OCI-LY1 (cell line): ENCODE measurements at regions not wholly inside any gene's neighbourhood (a gene's known extent, or its start where the extent isn't known, plus 50 kb on each side); places are given as distances from the start of the nearest gene placed in this dataset.

Source experiments
- H2AFZ ChIP-seq: fragments of 200-600 bp; sonication (generic), shearing (Covaris generic); 2 replicates; pipeline ENCODE4 v1.6.0; 2014; ENCODE audit warnings: antibody characterized with exemption, mild to moderate bottlenecking, low read length
- H3F3A ChIP-seq: fragments of 200-600 bp; sonication (generic), shearing (Covaris generic); 2 replicates; pipeline ENCODE4 v1.6.0; 2014; ENCODE audit warnings: mild to moderate bottlenecking, antibody characterized with exemption, low read length, moderate library complexity; ENCODE audit not compliant: insufficient read depth
- H3K27ac ChIP-seq: fragments of 200-600 bp; sonication (generic); 2 replicates; pipeline ENCODE4 v1.5.1; 2014; ENCODE audit warnings: low read length, mixed run types, mild to moderate bottlenecking, low read depth; ENCODE audit not compliant: poor library complexity, severe bottlenecking
- H3K27me3 ChIP-seq: fragments of 200-600 bp; sonication (generic); 2 replicates; pipeline ENCODE4 v1.6.0; 2014; ENCODE audit warnings: antibody characterized with exemption, mild to moderate bottlenecking, low read length, moderate library complexity; ENCODE audit not compliant: insufficient read depth
- H3K36me3 ChIP-seq: fragments of 200-600 bp; sonication (generic); 2 replicates; pipeline ENCODE4 v1.6.1; 2014; ENCODE audit warnings: mild to moderate bottlenecking, antibody characterized with exemption, low read length, moderate library complexity, mixed read lengths; ENCODE audit not compliant: insufficient read depth
- H3K4me1 ChIP-seq: fragments of 200-600 bp; sonication (generic); 2 replicates; pipeline ENCODE4 v1.5.1; 2014; ENCODE audit warnings: mild to moderate bottlenecking, low read length, moderate library complexity; ENCODE audit not compliant: insufficient read depth, severe bottlenecking
- H3K4me2 ChIP-seq: fragments of 200-600 bp; sonication (generic), shearing (Covaris generic); 2 replicates; pipeline ENCODE4 v1.6.1; 2014; ENCODE audit warnings: low read length
- H3K4me3 ChIP-seq: fragments of 200-600 bp; sonication (generic); 2 replicates; pipeline ENCODE4 v1.5.1; 2014; ENCODE audit warnings: low read length, low read depth, mild to moderate bottlenecking, mixed read lengths; ENCODE audit not compliant: poor library complexity, severe bottlenecking
- H3K79me2 ChIP-seq: fragments of 200-600 bp; shearing (Covaris generic); 2 replicates; pipeline ENCODE4 v1.6.1; 2016; ENCODE audit warnings: mixed run types, low read length, mixed read lengths; ENCODE audit not compliant: insufficient read depth
- H3K9ac ChIP-seq: fragments of 200-600 bp; sonication (generic), shearing (Covaris generic); 2 replicates; pipeline ENCODE4 v1.6.1; 2014; ENCODE audit warnings: mild to moderate bottlenecking, low read length, mixed read lengths
- H3K9me2 ChIP-seq: fragments of 200-600 bp; sonication (generic), shearing (Covaris generic); 2 replicates; pipeline ENCODE4 v1.6.1; 2014; ENCODE audit warnings: low read depth, mild to moderate bottlenecking, low read length, mixed read lengths
- H3K9me3 ChIP-seq: fragments of 200-600 bp; shearing (Covaris generic); 2 replicates; pipeline ENCODE4 v1.6.1; 2014; ENCODE audit warnings: low read length, mixed read lengths
- H4K20me1 ChIP-seq: fragments of 200-600 bp; sonication (generic), shearing (Covaris generic); 2 replicates; pipeline ENCODE4 v1.6.0; 2016; ENCODE audit warnings: mild to moderate bottlenecking, low read length; ENCODE audit not compliant: insufficient read depth
- EZH2 ChIP-seq: fragments of 200-600 bp; sonication (generic), shearing (Covaris generic); IDR thresholded peaks from 2 replicates; pipeline ENCODE4 v1.8.0; 2017; ENCODE audit warnings: borderline replicate concordance, mixed run types, mild to moderate bottlenecking, antibody characterized with exemption, low read length, moderate library complexity, mixed read lengths
- TF ChIP-seq, protein P1 (sequence below): fragments of 200-600 bp; sonication (generic), shearing (Covaris generic); IDR thresholded peaks from 2 replicates; pipeline ENCODE4 v1.5.1; 2017; ENCODE audit warnings: mild to moderate bottlenecking, antibody characterized with exemption, low read length, moderate library complexity, mixed read lengths

DNA sequence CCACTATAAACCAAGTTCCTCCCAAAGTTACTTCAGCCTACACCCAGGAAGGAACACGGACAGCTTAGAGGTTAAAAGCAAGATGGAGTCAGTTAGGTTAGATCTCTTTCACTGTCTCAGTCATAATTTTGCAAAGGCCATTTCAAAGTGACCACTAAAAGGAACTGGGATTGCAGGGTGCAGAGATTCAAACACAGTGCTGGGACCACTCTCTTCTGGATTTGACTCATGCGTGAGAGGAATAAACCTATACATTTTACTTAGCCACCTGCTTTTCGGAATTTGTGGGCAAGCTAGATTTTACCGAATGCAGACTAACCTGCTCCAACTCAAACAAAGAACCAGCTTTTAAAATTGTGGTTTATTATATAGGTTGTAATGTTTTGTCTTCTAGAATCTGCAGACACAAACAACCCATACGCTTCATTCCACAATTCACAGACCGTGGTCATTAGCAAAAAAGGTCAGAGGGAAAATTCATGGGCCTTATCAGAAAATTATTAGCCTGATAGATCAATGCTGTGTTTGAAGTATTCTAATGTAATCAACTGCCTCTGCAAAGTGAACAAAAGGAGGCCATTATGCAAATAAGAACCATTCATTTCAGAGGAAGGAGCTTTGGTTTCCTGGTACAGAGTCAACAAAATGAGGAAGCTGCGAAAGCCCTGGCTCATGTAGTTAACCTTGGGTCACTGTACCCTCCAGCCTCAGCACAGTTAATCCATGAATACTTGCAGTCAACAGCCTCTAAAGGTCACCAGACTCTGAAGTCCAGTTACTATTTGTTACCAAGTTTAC lies 342.7 kb upstream of the KLF6 start:
- H4K20me1 ChIP-seq: no peaks in the 10 kb centered on the region
- TF ChIP-seq, protein P1, sequence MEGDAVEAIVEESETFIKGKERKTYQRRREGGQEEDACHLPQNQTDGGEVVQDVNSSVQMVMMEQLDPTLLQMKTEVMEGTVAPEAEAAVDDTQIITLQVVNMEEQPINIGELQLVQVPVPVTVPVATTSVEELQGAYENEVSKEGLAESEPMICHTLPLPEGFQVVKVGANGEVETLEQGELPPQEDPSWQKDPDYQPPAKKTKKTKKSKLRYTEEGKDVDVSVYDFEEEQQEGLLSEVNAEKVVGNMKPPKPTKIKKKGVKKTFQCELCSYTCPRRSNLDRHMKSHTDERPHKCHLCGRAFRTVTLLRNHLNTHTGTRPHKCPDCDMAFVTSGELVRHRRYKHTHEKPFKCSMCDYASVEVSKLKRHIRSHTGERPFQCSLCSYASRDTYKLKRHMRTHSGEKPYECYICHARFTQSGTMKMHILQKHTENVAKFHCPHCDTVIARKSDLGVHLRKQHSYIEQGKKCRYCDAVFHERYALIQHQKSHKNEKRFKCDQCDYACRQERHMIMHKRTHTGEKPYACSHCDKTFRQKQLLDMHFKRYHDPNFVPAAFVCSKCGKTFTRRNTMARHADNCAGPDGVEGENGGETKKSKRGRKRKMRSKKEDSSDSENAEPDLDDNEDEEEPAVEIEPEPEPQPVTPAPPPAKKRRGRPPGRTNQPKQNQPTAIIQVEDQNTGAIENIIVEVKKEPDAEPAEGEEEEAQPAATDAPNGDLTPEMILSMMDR: no peak
- no peak overlapping the region for H3K9ac ChIP-seq
- no peaks in the 10 kb centered on the region for H3K9me2 ChIP-seq
- H2AFZ ChIP-seq: no peak overlapping the region
- no peaks in the 10 kb centered on the region for H3K9me3 ChIP-seq
- no peaks in the 10 kb centered on the region for H3K27me3 ChIP-seq
- H3K36me3 ChIP-seq: no peaks in the 10 kb centered on the region
- no peaks in the 10 kb centered on the region for H3K79me2 ChIP-seq
- H3K4me2 ChIP-seq: no peak overlapping the region
- no peak overlapping the region for H3K4me3 ChIP-seq
- no peak overlapping the region for H3K27ac ChIP-seq
- no peaks in the 10 kb centered on the region for H3K4me1 ChIP-seq
- no peaks in the 10 kb centered on the region for H3F3A ChIP-seq

GRCh38 chr10:4125776-4126175 lies 340.8 kb upstream of the KLF6 start:
- no peak overlapping the region for H3K4me3 ChIP-seq
- H3K4me2 ChIP-seq: no peak overlapping the region
- H4K20me1 ChIP-seq: no peaks in the 10 kb centered on the region
- H3K9me2 ChIP-seq: no peaks in the 10 kb centered on the region
- H3K27ac ChIP-seq: no peak overlapping the region
- H3K9me3 ChIP-seq: no peaks in the 10 kb centered on the region
- TF ChIP-seq EZH2: no peak
- TF ChIP-seq, protein P1: no peak
- no peaks in the 10 kb centered on the region for H3K79me2 ChIP-seq
- no peaks in the 10 kb centered on the region for H3K4me1 ChIP-seq
- no peaks in the 10 kb centered on the region for H3K36me3 ChIP-seq
- H2AFZ ChIP-seq: no peak overlapping the region
- no peaks in the 10 kb centered on the region for H3K27me3 ChIP-seq
- H3F3A ChIP-seq: no peaks in the 10 kb centered on the region
- H3K9ac ChIP-seq: no peak overlapping the region

DNA sequence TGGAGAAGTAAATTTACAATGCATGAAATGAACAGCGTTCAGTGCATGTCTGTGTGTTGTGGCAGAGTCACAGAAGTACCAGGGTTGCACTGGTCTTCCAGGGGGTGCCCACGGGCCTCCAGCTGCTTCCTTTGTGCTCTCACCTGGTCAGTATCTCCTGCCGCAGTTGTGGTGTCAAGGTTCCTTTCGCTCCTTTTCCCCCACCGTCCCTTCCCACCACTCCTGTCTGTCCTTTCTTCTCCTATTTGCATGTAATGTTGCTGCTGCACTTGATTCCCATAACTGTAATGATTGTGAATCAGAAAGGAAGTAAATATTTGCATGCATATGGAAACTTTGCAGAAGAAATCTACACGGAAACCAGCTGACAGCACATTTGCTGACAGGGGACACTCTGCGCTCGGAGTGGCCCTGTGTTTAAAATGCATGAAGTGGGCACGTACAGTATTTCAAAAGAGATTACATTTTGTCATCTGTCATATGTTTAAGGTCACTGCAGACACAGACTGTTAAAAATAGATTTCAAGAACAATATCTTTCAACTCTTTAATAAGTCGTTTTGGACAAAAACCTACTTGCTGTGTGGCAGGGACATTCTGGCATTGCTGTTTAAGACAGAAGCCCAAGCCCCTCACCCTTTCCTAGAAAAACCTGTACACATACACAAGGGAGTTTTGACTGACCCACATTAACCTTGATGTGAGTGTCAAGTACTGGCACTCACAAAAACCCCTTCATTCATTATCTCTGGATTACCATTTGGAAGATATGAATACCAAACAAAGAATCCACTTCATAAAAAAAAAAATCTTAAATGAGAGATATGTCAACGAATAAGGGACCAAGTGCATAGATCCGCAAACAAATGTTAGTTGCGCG lies 336.7 kb upstream of the KLF6 start:
- Histone ChIP-seq H3K79me2 (no peaks in the 10 kb centered on the region), H2AFZ (no peak overlapping the region), H3K4me3 (no peak overlapping the region), H3K9me2 (no peaks in the 10 kb centered on the region), H3K4me2 (no peak overlapping the region), H3K27me3 (no peaks in the 10 kb centered on the region), H4K20me1 (no peaks in the 10 kb centered on the region), H3K36me3 (no peaks in the 10 kb centered on the region), H3K4me1 (no peaks in the 10 kb centered on the region), H3F3A (no peaks in the 10 kb centered on the region), H3K9ac (no peak overlapping the region), H3K27ac (no peak overlapping the region), H3K9me3 (no peaks in the 10 kb centered on the region)
- TF ChIP-seq, protein P1: no peak
- no peak for TF ChIP-seq EZH2
